ENCODE measurements at regions not wholly inside any gene's neighbourhood (a gene's known extent, or its start where the extent isn't known, plus 50 kb on each side); places are given as distances from the start of the nearest gene placed in this dataset.

GRCh38 chrX:125205133-125205917 is 114.3 kb upstream of the TEX13C start:
- ATAC-seq: peak; percentile 60 to 86 (median 74)
- peak overlapping the region in 2 of 4 donors; percentile 21 to 35 for H3K4me3 ChIP-seq
- peaks cover 0 to 12% (median 3%) of the 10 kb centered on the region in 4 donors for H3K27me3 ChIP-seq

GRCh38 chrX:125205918-125206665 is 113.6 kb upstream of the TEX13C start:
- Histone ChIP-seq H3K4me3 (peak overlapping the region in 2 of 4 donors; percentile 21 to 35), H3K4me1 (no peaks in the 10 kb centered on the region), H3K27ac (no peak overlapping the region), H3K27me3 (peaks cover 0 to 12% (median 3%) of the 10 kb centered on the region in 4 donors), H3K36me3 (no peaks in the 10 kb centered on the region), H3K9me3 (no peaks in the 10 kb centered on the region)
- intact Hi-C loops (cut with DNase I): no loop called here
- no peak for FAIRE-seq
- DNase-seq: peak in 2 of 6 donors; percentile 8 to 29
- WGBS, 2 donors: 8 to 24% methylated on average over 25 of the region's 25 CpGs
- TF ChIP-seq, protein P1, sequence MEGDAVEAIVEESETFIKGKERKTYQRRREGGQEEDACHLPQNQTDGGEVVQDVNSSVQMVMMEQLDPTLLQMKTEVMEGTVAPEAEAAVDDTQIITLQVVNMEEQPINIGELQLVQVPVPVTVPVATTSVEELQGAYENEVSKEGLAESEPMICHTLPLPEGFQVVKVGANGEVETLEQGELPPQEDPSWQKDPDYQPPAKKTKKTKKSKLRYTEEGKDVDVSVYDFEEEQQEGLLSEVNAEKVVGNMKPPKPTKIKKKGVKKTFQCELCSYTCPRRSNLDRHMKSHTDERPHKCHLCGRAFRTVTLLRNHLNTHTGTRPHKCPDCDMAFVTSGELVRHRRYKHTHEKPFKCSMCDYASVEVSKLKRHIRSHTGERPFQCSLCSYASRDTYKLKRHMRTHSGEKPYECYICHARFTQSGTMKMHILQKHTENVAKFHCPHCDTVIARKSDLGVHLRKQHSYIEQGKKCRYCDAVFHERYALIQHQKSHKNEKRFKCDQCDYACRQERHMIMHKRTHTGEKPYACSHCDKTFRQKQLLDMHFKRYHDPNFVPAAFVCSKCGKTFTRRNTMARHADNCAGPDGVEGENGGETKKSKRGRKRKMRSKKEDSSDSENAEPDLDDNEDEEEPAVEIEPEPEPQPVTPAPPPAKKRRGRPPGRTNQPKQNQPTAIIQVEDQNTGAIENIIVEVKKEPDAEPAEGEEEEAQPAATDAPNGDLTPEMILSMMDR (IDR thresholded peaks at IDR 0.05): no peak
- ATAC-seq: peak in 3 of 4 donors; percentile 40 to 53 (median 46)

More at GRCh38 chrX:125205133-125205917, 114.3 kb upstream of the TEX13C start:
- TF ChIP-seq, protein P1 (IDR thresholded peaks at IDR 0.05): no peak
- DNase-seq (peak; percentile 24 to 64 (median 51)), FAIRE-seq (no peak)
- H3K27ac ChIP-seq: no peak overlapping the region
- no peaks in the 10 kb centered on the region for H3K9me3 ChIP-seq
- intact Hi-C loops (cut with DNase I): no loop called here
- no peaks in the 10 kb centered on the region for H3K4me1 ChIP-seq
- H3K36me3 ChIP-seq: no peaks in the 10 kb centered on the region
- 1 to 32% methylated on average over 48 of the region's 48 CpGs for WGBS, 2 donors

- TF ChIP-seq, protein P1 (IDR thresholded peaks at IDR 0.05): no peak
- no peak for FAIRE-seq
Measured at GRCh38 chrX:125210146-125210545, 109.5 kb upstream of the TEX13C start.

GRCh38 chrX:125219852-125220251 is 99.8 kb upstream of the TEX13C start:
- intact Hi-C loops (cut with DNase I): no loop called here
- no peak for FAIRE-seq
- TF ChIP-seq, protein P1 (IDR thresholded peaks at IDR 0.05): no peak
- WGBS, 2 donors: 49% methylated on average over 4 of the region's 4 CpGs
- Histone ChIP-seq H3K27me3 (peaks cover 0 to 4% (median 0%) of the 10 kb centered on the region in 4 donors), H3K4me3 (no peak overlapping the region), H3K36me3 (no peaks in the 10 kb centered on the region), H3K9me3 (no peaks in the 10 kb centered on the region), H3K27ac (no peak overlapping the region), H3K4me1 (no peaks in the 10 kb centered on the region)
- DNase-seq: no peak
- no peak for ATAC-seq

More at GRCh38 chrX:125210146-125210545, 109.5 kb upstream of the TEX13C start:
- H3K36me3 ChIP-seq: no peaks in the 10 kb centered on the region
- 20 to 34% methylated on average over 1 of the region's 1 CpG for WGBS, 2 donors
- H3K4me1 ChIP-seq: no peaks in the 10 kb centered on the region
- no peak for DNase-seq
- no peaks in the 10 kb centered on the region for H3K9me3 ChIP-seq
- no peak overlapping the region for H3K4me3 ChIP-seq
- intact Hi-C loops (cut with DNase I): no loop called here
- peaks cover 0 to 9% (median 1%) of the 10 kb centered on the region in 4 donors for H3K27me3 ChIP-seq
- H3K27ac ChIP-seq: no peak overlapping the region
- no peak for ATAC-seq

Data from pancreas (tissue), 10 donors.